ENCODE measurements at regions not wholly inside any gene's neighbourhood (a gene's known extent, or its start where the extent isn't known, plus 50 kb on each side); places are given as distances from the start of the nearest gene placed in this dataset.

DNA sequence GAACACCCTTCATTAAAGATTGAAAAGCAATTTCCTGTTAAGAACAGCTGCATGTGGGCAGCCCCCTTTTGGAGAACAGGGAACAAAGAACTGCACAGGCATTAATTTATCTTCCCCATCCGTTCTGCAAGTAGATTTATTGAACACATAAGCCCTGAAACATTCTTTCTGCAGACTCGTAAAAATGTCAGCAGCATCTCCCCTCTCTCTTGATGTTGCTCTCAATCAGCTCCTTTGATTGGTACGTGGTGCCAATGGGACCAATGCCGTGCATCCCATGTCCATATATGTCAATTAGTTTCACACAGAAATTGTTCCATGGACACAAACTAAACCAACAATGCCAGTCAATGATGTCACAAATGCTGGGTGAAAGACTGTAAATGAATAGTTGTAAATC is 228.5 kb upstream of the RASGEF1B start:
- Histone ChIP-seq H2AK5ac (ENCODE audit: low read depth, low read length) (no peak overlapping the region), H4K8ac (ENCODE audit: extremely low read depth, insufficient read depth, low read length) (no peak overlapping the region), H3K23ac (ENCODE audit: insufficient read length) (no peak overlapping the region), H2BK20ac (ENCODE audit: low read length) (no peak overlapping the region), H2BK120ac (replicated peaks; ENCODE audit: low read depth, low read length) (no peak overlapping the region), H4K91ac (replicated peaks; ENCODE audit: insufficient read length, low read length) (no peak overlapping the region), H3K9ac (replicated peaks in 1 of 4; ENCODE audit: extremely low read depth in 1 of 4, low read depth in 3 of 4, low read length in 3 of 4) (no peak overlapping the region), H4K20me1 (replicated peaks in 1 of 2; ENCODE audit: control insufficient read depth in 1 of 2, insufficient read depth in 2 of 2, low read length in 2 of 2) (no peaks in the 10 kb centered on the region), H3K18ac (ENCODE audit: extremely low read depth, low read length) (no peak overlapping the region), H2AFZ (ENCODE audit: low read length) (no peak overlapping the region), H4K5ac (ENCODE audit: insufficient read length, low read depth, low read length) (no peak overlapping the region), H2BK15ac (ENCODE audit: low read length) (no peak overlapping the region), H3K4ac (replicated peaks; ENCODE audit: insufficient read length, low read depth, low read length) (no peak overlapping the region), H3K4me3 (ENCODE audit: extremely low read depth in 1 of 4, insufficient read depth in 2 of 4, low read depth in 3 of 4, low read length in 4 of 4) (no peak overlapping the region), H3K23me2 (ENCODE audit: low read depth, low read length) (no peaks in the 10 kb centered on the region), H3K79me1 (ENCODE audit: low read depth, low read length) (no peaks in the 10 kb centered on the region), H3K27me3 (replicated peaks in 1 of 4; ENCODE audit: control insufficient read depth in 3 of 4, extremely low read depth in 1 of 4, insufficient read depth in 3 of 4, low read length in 3 of 4) (no peaks in the 10 kb centered on the region), H2BK5ac (ENCODE audit: low read depth, low read length) (no peak overlapping the region), H3K9me3 (ENCODE audit: insufficient read depth in 2 of 2, low read depth in 1 of 2, low read length in 1 of 2) (no peaks in the 10 kb centered on the region), H3K4me2 (ENCODE audit: insufficient read depth in 1 of 2, low read depth in 2 of 2, low read length in 2 of 2) (no peak overlapping the region), H3K79me2 (ENCODE audit: control insufficient read depth in 1 of 2, insufficient read depth in 2 of 2, low read length in 2 of 2) (no peaks in the 10 kb centered on the region), H3K27ac (ENCODE audit: low read depth, low read length) (no peak overlapping the region), H3K36me3 (ENCODE audit: control insufficient read depth in 2 of 4, insufficient read depth in 4 of 4, low read length in 3 of 4) (no peaks in the 10 kb centered on the region), H3K14ac (ENCODE audit: insufficient read length) (no peak overlapping the region), H3K4me1 (replicated peaks in 1 of 4; ENCODE audit: control insufficient read depth in 3 of 4, insufficient read depth in 4 of 4, low read length in 3 of 4) (no peaks in the 10 kb centered on the region), H2BK12ac (ENCODE audit: low read depth, low read length) (no peak overlapping the region), H3K56ac (replicated peaks; ENCODE audit: insufficient read length, low read depth, low read length) (no peak overlapping the region)
- ChIA-PET POLR2A (ENCODE audit: partially characterized antibody) (no interaction called here), CTCF (ENCODE audit: partially characterized antibody) (interaction anchor here (0.7 to 1.1 kb wide), 2 partner anchors 37 to 279 kb away, joined by 4 to 5 read pairs; no protein-coding TSS in a partner anchor)
- no peak for FAIRE-seq
- TF ChIP-seq POU5F1 (IDR thresholded peaks at IDR 0.05; ENCODE audit: low read depth, low read length): no peak
- no peak for TF ChIP-seq BCL11A (IDR thresholded peaks at IDR 0.05; ENCODE audit: low read depth in 2 of 2, low read length in 2 of 2)
- TF ChIP-seq EP300 (IDR thresholded peaks at IDR 0.05; ENCODE audit: borderline replicate concordance in 1 of 2, low read depth in 2 of 2, low read length in 2 of 2): no peak
- TF ChIP-seq BRCA1 (IDR thresholded peaks at IDR 0.05; ENCODE audit: low read depth, low read length): no peak
- no peak for TF ChIP-seq CBX5 (IDR thresholded peaks at IDR 0.05; ENCODE audit: low read depth, low read length)
- TF ChIP-seq SIX5 (IDR thresholded peaks at IDR 0.05; ENCODE audit: low read depth, low read length): no peak
- no peak for TF ChIP-seq TCF12 (IDR thresholded peaks at IDR 0.05; ENCODE audit: low read depth, low read length)
- DNase-seq (ENCODE audit: low read depth in 1 of 2, low spot score in 2 of 2): no peak
- 85% methylated on average over 4 of the region's 4 CpGs; no CpG with 5 or more reads in 1 of the 2 experiments for WGBS, 2 experiments (ENCODE audit: extremely low coverage in 1 of 2, insufficient coverage in 1 of 2, insufficient read length in 1 of 2, insufficient replicate concordance in 2 of 2, low coverage in 1 of 2, low lambda C conversion rate in 2 of 2, missing lambda C conversion rate in 1 of 2)

Data from H1 (cell line).